HUES48 (cell line): ENCODE measurements at regions not wholly inside any gene's neighbourhood (a gene's known extent, or its start where the extent isn't known, plus 50 kb on each side); places are given as distances from the start of the nearest gene placed in this dataset.
"Not testable (repeated sequence)": the region's sequence is repeated elsewhere in the genome, so short reads cannot be mapped to it uniquely, and the experiment has no call there.

Experiments
- H3K27ac ChIP-seq: one replicate; pipeline ENCODE4 v1.7.0; 2013; ENCODE audit warnings: low read depth, low read length, inconsistent platforms
- H3K27me3 ChIP-seq: 2 replicates; pipeline ENCODE4 v1.6.1; 2013; ENCODE audit warnings: mild to moderate bottlenecking, low read length; ENCODE audit not compliant: control insufficient read depth, insufficient read depth
- H3K36me3 ChIP-seq: 2 replicates; pipeline ENCODE4 v1.6.1; 2013; ENCODE audit warnings: low read length; ENCODE audit not compliant: control insufficient read depth, insufficient read depth
- H3K4me1 ChIP-seq: 2 replicates; pipeline ENCODE4 v1.6.1; 2013; ENCODE audit warnings: mild to moderate bottlenecking, low read length; ENCODE audit not compliant: control insufficient read depth, insufficient read depth
- H3K4me3 ChIP-seq: 2 replicates; pipeline ENCODE4 v1.5.1; 2013; ENCODE audit warnings: mild to moderate bottlenecking, low read depth, low read length
- H3K9ac ChIP-seq: 2 replicates; pipeline ENCODE4 v1.6.1; 2013; ENCODE audit warnings: mild to moderate bottlenecking, low read depth, low read length, moderate library complexity
- H3K9me3 ChIP-seq: 2 replicates; pipeline ENCODE4 v1.6.1; 2013; ENCODE audit warnings: low read length; ENCODE audit not compliant: control insufficient read depth, insufficient read depth

GRCh38 chrX:146994163-146994562 lies 179.6 kb upstream of the CXorf51A start:
- Histone ChIP-seq H3K4me3 (no peak overlapping the region), H3K4me1 (no peaks in the 10 kb centered on the region), H3K9ac (no peak overlapping the region), H3K27ac (no peak overlapping the region), H3K27me3 (no peaks in the 10 kb centered on the region), H3K36me3 (no peaks in the 10 kb centered on the region), H3K9me3 (peaks cover 33% of the 10 kb centered on the region; the same call in 1 of the 2 replicates)

- no peak overlapping the region for H3K9ac ChIP-seq
- H3K36me3 ChIP-seq = no peaks in the 10 kb centered on the region
- no peak overlapping the region for H3K27ac ChIP-seq
- H3K4me1 ChIP-seq = no peaks in the 10 kb centered on the region
- H3K27me3 ChIP-seq = no peaks in the 10 kb centered on the region
- H3K9me3 ChIP-seq = peaks cover 20% of the 10 kb centered on the region
- H3K4me3 ChIP-seq = no peak overlapping the region
These were observed 158.7 kb upstream of the CXorf51A start for GRCh38 chrX:146973283-146973682.

- H3K9me3 ChIP-seq = peaks cover 22% of the 10 kb centered on the region
- no peaks in the 10 kb centered on the region for H3K4me1 ChIP-seq
- no peaks in the 10 kb centered on the region for H3K27me3 ChIP-seq
- H3K9ac ChIP-seq = no peak overlapping the region
- no peaks in the 10 kb centered on the region for H3K36me3 ChIP-seq
- no peak overlapping the region for H3K4me3 ChIP-seq
- H3K27ac ChIP-seq = no peak overlapping the region
These were observed 152.8 kb upstream of the CXorf51A start for GRCh38 chrX:146967306-146967705.

- Histone ChIP-seq H3K27ac (no peak overlapping the region), H3K9me3 (peaks cover 55% of the 10 kb centered on the region; the same call in 1 of the 2 replicates), H3K27me3 (no peaks in the 10 kb centered on the region), H3K4me1 (no peaks in the 10 kb centered on the region), H3K36me3 (no peaks in the 10 kb centered on the region), H3K9ac (no peak overlapping the region), H3K4me3 (no peak overlapping the region)
These were observed 142.2 kb upstream of the CXorf51A start for GRCh38 chrX:146956760-146957159.

DNA sequence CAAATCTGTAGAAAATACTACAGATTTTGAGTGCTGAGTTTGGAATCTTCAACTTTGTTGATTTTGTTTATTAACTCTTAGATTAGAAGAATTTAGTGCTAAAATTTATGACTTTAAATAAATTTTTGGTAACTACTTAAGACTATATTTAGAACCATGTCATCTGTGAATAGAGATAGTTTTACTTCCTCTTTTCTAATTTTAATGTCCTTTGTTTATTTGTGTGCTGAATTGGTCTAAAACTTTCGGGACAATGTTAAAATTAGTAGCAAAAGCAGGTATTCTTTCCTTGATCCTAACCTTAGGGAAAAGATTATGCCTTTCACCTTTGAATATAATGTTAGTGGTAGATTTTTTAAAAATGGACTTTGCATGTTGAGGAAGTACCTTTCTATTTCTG lies 119.7 kb upstream of the CXorf51A start:
- H3K36me3 ChIP-seq = no peaks in the 10 kb centered on the region
- H3K4me3 ChIP-seq = no peak overlapping the region
- no peak overlapping the region for H3K9ac ChIP-seq
- no peaks in the 10 kb centered on the region for H3K4me1 ChIP-seq
- H3K9me3 ChIP-seq = peaks cover 48% of the 10 kb centered on the region
- no peak overlapping the region for H3K27ac ChIP-seq
- H3K27me3 ChIP-seq = no peaks in the 10 kb centered on the region

GRCh38 chrX:146932997-146933396 lies 118.5 kb upstream of the CXorf51A start:
- H3K4me1 ChIP-seq, H3K27me3 ChIP-seq, H3K4me3 ChIP-seq, H3K36me3 ChIP-seq, H3K27ac ChIP-seq, H3K9ac ChIP-seq: not testable (repeated sequence)
- H3K9me3 ChIP-seq = peaks cover 47% of the 10 kb centered on the region

GRCh38 chrX:146921204-146921603 lies 106.7 kb upstream of the CXorf51A start:
- Histone ChIP-seq H3K27me3 (no peaks in the 10 kb centered on the region), H3K27ac (no peak overlapping the region), H3K36me3 (no peaks in the 10 kb centered on the region), H3K9me3 (peaks cover 47% of the 10 kb centered on the region), H3K4me1 (no peaks in the 10 kb centered on the region), H3K4me3 (no peak overlapping the region), H3K9ac (no peak overlapping the region)

DNA sequence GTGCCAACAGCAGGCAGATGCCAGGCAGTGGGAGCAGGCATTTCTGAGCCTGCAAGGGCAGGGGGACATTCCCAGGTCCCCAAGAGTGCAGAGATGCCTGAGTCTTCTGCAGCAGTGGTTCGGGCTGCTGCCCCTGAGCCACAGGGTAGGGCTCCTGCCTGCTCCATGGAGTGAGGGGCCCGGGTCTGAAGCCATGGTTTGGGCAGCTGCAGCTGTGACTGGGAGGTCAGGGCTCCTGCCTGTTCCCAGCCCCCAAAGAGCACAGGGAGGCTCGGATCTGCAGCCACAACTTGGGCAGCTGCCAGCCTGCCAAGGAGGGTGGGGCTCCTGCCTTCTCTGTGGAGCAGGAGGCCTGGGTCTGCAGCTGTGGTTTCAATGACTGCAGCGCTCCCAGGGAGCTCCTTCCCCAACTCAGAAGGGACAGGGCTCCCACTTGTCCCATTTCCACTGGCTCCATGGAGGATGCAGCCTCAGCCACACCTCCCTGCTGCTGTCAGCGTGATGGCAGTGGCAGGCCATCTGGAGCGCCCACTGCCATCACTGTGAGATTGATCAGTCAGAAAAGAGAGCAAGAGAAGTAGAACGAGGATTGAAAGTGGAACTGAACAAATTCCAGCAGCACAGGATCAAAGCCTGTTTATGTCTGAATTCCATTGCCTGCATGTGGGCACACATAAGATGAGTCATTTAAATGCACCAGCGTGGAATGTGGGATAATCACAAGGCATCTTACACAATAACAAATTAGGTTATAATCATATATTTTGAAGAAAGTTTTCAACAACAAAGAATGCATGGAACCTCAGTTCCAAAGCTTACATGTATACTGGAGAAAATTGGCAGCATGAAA lies 93.1 kb upstream of the CXorf51A start:
- H3K36me3 ChIP-seq = no peaks in the 10 kb centered on the region
- H3K4me1 ChIP-seq = no peaks in the 10 kb centered on the region
- H3K9ac ChIP-seq = no peak overlapping the region
- no peak overlapping the region for H3K27ac ChIP-seq
- peaks cover 44% of the 10 kb centered on the region for H3K9me3 ChIP-seq
- H3K4me3 ChIP-seq = no peak overlapping the region
- H3K27me3 ChIP-seq = no peaks in the 10 kb centered on the region

DNA sequence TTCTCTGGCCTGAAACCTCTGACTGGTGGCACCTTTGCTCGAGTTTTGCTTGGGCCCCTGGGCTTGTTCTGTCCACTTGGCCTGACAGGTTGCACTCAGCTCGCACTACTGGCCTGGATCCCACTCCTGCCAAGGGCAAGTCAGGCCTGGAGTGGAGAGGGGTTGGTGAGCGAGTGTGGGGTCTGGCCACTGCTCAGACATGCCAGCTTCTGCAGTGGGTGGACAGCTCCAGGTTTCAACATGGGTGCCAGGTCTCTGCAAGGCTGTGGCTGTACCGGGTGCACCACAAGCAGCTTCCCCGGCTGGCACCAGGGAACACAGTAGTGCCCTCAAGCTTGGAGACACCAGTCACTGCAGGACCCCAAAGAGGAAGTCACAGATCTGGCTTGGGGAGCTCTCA lies 91.6 kb upstream of the CXorf51A start:
- H3K9ac ChIP-seq = no peak overlapping the region
- H3K9me3 ChIP-seq = peaks cover 45% of the 10 kb centered on the region
- no peak overlapping the region for H3K4me3 ChIP-seq
- no peaks in the 10 kb centered on the region for H3K4me1 ChIP-seq
- no peaks in the 10 kb centered on the region for H3K36me3 ChIP-seq
- H3K27ac ChIP-seq = no peak overlapping the region
- no peaks in the 10 kb centered on the region for H3K27me3 ChIP-seq

DNA sequence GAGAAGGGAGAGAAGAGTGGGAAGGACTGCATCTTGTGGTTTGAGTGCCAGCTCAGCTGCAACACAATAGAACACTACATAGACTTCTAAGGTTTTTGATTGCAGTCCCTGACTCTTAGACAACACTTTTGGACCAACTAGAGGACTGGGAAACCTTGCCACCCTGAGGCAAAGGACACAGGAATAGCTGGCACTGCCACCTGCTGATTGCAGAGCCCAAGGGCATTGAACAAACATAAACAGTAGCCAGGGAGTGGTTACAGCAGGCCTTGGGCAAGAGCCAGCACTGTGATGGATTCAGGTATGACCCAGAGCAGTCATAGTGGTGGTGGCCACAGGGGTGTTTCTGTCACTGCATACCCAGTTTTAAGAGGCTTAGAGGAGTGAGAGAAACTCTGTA lies 72.5 kb upstream of the CXorf51A start:
- Histone ChIP-seq H3K27ac (no peak overlapping the region), H3K36me3 (no peaks in the 10 kb centered on the region), H3K9ac (no peak overlapping the region), H3K4me1 (no peaks in the 10 kb centered on the region), H3K4me3 (no peak overlapping the region), H3K27me3 (no peaks in the 10 kb centered on the region), H3K9me3 (peaks cover 38% of the 10 kb centered on the region)

DNA sequence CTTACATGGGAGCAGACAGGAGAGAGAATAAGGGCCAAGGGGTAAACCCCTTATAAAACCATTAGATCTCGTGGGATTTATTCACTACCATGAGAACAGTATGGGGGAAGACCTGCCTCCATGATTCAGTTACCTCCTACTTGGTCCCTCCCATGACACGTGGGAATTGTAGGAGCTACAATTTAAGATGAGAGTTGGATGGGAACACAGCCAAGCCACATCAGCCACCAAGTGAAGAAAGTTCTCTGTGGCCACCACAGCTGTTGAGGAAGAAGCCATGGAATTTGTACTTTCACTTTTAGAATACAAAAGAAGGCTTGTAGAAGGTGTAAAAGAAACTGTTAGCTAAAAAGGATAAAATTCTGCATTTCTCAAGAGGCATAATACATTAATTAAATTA lies 67.0 kb upstream of the CXorf51A start:
- Histone ChIP-seq H3K27me3 (no peaks in the 10 kb centered on the region), H3K36me3 (no peaks in the 10 kb centered on the region), H3K4me1 (no peaks in the 10 kb centered on the region), H3K9ac (no peak overlapping the region), H3K27ac (no peak overlapping the region), H3K4me3 (no peak overlapping the region), H3K9me3 (peaks cover 37% of the 10 kb centered on the region)
